ENCODE measurements at regions not wholly inside any gene's neighbourhood (a gene's known extent, or its start where the extent isn't known, plus 50 kb on each side); places are given as distances from the start of the nearest gene placed in this dataset.

DNA sequence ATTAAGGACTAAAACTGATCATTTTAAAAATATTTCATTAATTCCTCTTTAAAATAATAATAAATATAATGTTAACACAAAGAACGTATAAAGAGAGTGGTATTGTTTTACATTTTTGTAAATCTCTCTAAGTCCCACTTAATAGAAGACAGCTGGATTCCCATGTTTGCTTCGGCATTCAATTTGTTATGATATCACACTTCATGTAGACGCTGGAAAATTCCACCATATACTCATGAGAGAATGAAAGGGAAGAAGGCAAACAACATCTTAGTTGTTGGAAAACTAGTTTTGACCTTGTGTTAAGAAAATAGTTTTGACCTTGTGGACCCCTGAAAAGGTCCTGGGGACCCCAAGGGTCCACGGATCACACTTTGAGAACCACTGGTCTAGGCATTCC lies 85.3 kb upstream of the MGMT start:
- peaks cover 2 to 6% (median 4%) of the 10 kb centered on the region in 4 donors for H3K4me1 ChIP-seq (ENCODE audit: control insufficient read depth in 4 of 4, insufficient read depth in 4 of 4, low read length in 3 of 4)
- no peak for DNase-seq (ENCODE audit: low spot score)
- no peaks in the 10 kb centered on the region for H3K9me3 ChIP-seq (ENCODE audit: control insufficient read depth in 4 of 4, low read length in 3 of 4)
- H3K27me3 ChIP-seq (ENCODE audit: control insufficient read depth in 4 of 4, insufficient read depth in 4 of 4, low read length in 3 of 4) = no peaks in the 10 kb centered on the region
- 80% methylated on average over 4 of the region's 4 CpGs for WGBS
- H3K27ac ChIP-seq (ENCODE audit: low read depth in 1 of 2, low read length in 2 of 2) = no peak overlapping the region
- no peak overlapping the region for H3K4me3 ChIP-seq (ENCODE audit: low read depth in 1 of 3, low read length in 3 of 3)
- TF ChIP-seq RAD21 (IDR thresholded peaks at IDR 0.05) = no peak
- TF ChIP-seq NR2F2 (IDR thresholded peaks at IDR 0.05) = no peak
- TF ChIP-seq EGR1 (IDR thresholded peaks at IDR 0.05; ENCODE audit: low read depth in 2 of 2) = no peak
- no peak for TF ChIP-seq RXRA (IDR thresholded peaks at IDR 0.05)
- no peak for TF ChIP-seq JUND (IDR thresholded peaks at IDR 0.05)
- no peak for TF ChIP-seq TAF1 (conservative IDR thresholded peaks at IDR 0.05)
- TF ChIP-seq, protein P1, sequence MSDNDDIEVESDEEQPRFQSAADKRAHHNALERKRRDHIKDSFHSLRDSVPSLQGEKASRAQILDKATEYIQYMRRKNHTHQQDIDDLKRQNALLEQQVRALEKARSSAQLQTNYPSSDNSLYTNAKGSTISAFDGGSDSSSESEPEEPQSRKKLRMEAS (IDR thresholded peaks at IDR 0.05) = no peak
- TF ChIP-seq HNF4G (IDR thresholded peaks at IDR 0.05) = no peak
- TF ChIP-seq SP1 (IDR thresholded peaks at IDR 0.05) = no peak
- no peak for TF ChIP-seq HNF4A (conservative IDR thresholded peaks at IDR 0.05)
- no peak for TF ChIP-seq FOXA2 (IDR thresholded peaks at IDR 0.05)
- TF ChIP-seq ATF3 (IDR thresholded peaks at IDR 0.05) = no peak
- no peak for TF ChIP-seq YY1 (IDR thresholded peaks at IDR 0.05)
- TF ChIP-seq, protein P2, sequence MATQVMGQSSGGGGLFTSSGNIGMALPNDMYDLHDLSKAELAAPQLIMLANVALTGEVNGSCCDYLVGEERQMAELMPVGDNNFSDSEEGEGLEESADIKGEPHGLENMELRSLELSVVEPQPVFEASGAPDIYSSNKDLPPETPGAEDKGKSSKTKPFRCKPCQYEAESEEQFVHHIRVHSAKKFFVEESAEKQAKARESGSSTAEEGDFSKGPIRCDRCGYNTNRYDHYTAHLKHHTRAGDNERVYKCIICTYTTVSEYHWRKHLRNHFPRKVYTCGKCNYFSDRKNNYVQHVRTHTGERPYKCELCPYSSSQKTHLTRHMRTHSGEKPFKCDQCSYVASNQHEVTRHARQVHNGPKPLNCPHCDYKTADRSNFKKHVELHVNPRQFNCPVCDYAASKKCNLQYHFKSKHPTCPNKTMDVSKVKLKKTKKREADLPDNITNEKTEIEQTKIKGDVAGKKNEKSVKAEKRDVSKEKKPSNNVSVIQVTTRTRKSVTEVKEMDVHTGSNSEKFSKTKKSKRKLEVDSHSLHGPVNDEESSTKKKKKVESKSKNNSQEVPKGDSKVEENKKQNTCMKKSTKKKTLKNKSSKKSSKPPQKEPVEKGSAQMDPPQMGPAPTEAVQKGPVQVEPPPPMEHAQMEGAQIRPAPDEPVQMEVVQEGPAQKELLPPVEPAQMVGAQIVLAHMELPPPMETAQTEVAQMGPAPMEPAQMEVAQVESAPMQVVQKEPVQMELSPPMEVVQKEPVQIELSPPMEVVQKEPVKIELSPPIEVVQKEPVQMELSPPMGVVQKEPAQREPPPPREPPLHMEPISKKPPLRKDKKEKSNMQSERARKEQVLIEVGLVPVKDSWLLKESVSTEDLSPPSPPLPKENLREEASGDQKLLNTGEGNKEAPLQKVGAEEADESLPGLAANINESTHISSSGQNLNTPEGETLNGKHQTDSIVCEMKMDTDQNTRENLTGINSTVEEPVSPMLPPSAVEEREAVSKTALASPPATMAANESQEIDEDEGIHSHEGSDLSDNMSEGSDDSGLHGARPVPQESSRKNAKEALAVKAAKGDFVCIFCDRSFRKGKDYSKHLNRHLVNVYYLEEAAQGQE (IDR thresholded peaks at IDR 0.05) = no peak
- TF ChIP-seq FOXA1 (IDR thresholded peaks at IDR 0.05) = no peak
- TF ChIP-seq, protein P3, sequence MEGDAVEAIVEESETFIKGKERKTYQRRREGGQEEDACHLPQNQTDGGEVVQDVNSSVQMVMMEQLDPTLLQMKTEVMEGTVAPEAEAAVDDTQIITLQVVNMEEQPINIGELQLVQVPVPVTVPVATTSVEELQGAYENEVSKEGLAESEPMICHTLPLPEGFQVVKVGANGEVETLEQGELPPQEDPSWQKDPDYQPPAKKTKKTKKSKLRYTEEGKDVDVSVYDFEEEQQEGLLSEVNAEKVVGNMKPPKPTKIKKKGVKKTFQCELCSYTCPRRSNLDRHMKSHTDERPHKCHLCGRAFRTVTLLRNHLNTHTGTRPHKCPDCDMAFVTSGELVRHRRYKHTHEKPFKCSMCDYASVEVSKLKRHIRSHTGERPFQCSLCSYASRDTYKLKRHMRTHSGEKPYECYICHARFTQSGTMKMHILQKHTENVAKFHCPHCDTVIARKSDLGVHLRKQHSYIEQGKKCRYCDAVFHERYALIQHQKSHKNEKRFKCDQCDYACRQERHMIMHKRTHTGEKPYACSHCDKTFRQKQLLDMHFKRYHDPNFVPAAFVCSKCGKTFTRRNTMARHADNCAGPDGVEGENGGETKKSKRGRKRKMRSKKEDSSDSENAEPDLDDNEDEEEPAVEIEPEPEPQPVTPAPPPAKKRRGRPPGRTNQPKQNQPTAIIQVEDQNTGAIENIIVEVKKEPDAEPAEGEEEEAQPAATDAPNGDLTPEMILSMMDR (IDR thresholded peaks at IDR 0.05; ENCODE audit: low read depth, low read length, missing input control) = no peak
- TF ChIP-seq ZBTB33 (IDR thresholded peaks at IDR 0.05) = no peak
- TF ChIP-seq GABPA (IDR thresholded peaks at IDR 0.05 in 1 of 2, conservative IDR thresholded peaks at IDR 0.05 in 1 of 2) = no peak
- H3K36me3 ChIP-seq (ENCODE audit: control insufficient read depth in 4 of 4, insufficient read depth in 3 of 4, low read depth in 1 of 4, low read length in 3 of 4) = no peaks in the 10 kb centered on the region
- no peak overlapping the region for H3K9ac ChIP-seq (ENCODE audit: low read depth in 1 of 2, low read length in 2 of 2)

Measured in liver (tissue), 8 donors.